ENCODE measurements at regions not wholly inside any gene's neighbourhood (a gene's known extent, or its start where the extent isn't known, plus 50 kb on each side); places are given as distances from the start of the nearest gene placed in this dataset.
A peak's percentile ranks its signal among the peaks of the same experiment; 100 is the strongest.
"Not testable (repeated sequence)": the region's sequence is repeated elsewhere in the genome, so short reads cannot be mapped to it uniquely, and the experiment has no call there.

- intact Hi-C loops (cut with DNase I) = not testable (repeated sequence)
Observed at GRCh38 chr1:120465900-120466299, 51.1 kb downstream of the NBPF8 start.

GRCh38 chr1:120477663-120478062 is 62.8 kb downstream of the NBPF8 start:
- DNase-seq; ATAC-seq; intact Hi-C loops (cut with DNase I): not testable (repeated sequence)

More at GRCh38 chr1:120465900-120466299, 51.1 kb downstream of the NBPF8 start:
- not testable (repeated sequence) for ATAC-seq, DNase-seq

GRCh38 chr1:120478400-120478799 is 63.6 kb downstream of the NBPF8 start:
- DNase-seq; intact Hi-C loops (cut with DNase I); ATAC-seq: not testable (repeated sequence)

GRCh38 chr1:120487542-120487941 is 72.7 kb downstream of the NBPF8 start:
- ATAC-seq; intact Hi-C loops (cut with DNase I); DNase-seq: not testable (repeated sequence)

- ATAC-seq; DNase-seq; intact Hi-C loops (cut with DNase I): not testable (repeated sequence)
Observed at GRCh38 chr1:120489217-120489616, 74.4 kb downstream of the NBPF8 start.

GRCh38 chr1:120497145-120497544 is 82.3 kb downstream of the NBPF8 start:
- DNase-seq; intact Hi-C loops (cut with DNase I); ATAC-seq: not testable (repeated sequence)

GRCh38 chr1:120503284-120503683 is 88.4 kb downstream of the NBPF8 start:
- DNase-seq; ATAC-seq; intact Hi-C loops (cut with DNase I): not testable (repeated sequence)

- peak in 1 of 2 donors; percentile 26 for ATAC-seq
- intact Hi-C loops (cut with DNase I); DNase-seq: not testable (repeated sequence)
Observed at GRCh38 chr1:120506352-120506751, 91.5 kb downstream of the NBPF8 start.

GRCh38 chr1:120508351-120508750 is 93.5 kb downstream of the NBPF8 start:
- ATAC-seq; intact Hi-C loops (cut with DNase I); DNase-seq: not testable (repeated sequence)

GRCh38 chr1:120509258-120509657 is 94.4 kb downstream of the NBPF8 start:
- intact Hi-C loops (cut with DNase I); DNase-seq; ATAC-seq: not testable (repeated sequence)

- intact Hi-C loops (cut with DNase I); ATAC-seq; DNase-seq: not testable (repeated sequence)
Observed at GRCh38 chr1:120513099-120513498, 98.3 kb downstream of the NBPF8 start.

- ATAC-seq; DNase-seq; intact Hi-C loops (cut with DNase I): not testable (repeated sequence)
Observed at GRCh38 chr1:120513531-120513930, 98.7 kb downstream of the NBPF8 start.

GRCh38 chr1:120519196-120519595 is 104.4 kb downstream of the NBPF8 start:
- DNase-seq; ATAC-seq; intact Hi-C loops (cut with DNase I): not testable (repeated sequence)

GRCh38 chr1:120524416-120524815 is 109.6 kb downstream of the NBPF8 start:
- ATAC-seq = peak; percentile 65 to 68
- intact Hi-C loops (cut with DNase I); DNase-seq: not testable (repeated sequence)

- not testable (repeated sequence) for DNase-seq, ATAC-seq
Observed at GRCh38 chr1:120525386-120525785, 110.6 kb downstream of the NBPF8 start.

GRCh38 chr1:120529475-120530089 is 114.7 kb downstream of the NBPF8 start:
- intact Hi-C loops (cut with DNase I) = not testable (repeated sequence)
- ATAC-seq (peak in 1 of 2 donors; percentile 62), DNase-seq (peak; percentile 20)

More at GRCh38 chr1:120525386-120525785, 110.6 kb downstream of the NBPF8 start:
- intact Hi-C loops (cut with DNase I) = not testable (repeated sequence)

GRCh38 chr1:120531455-120531854 is 116.6 kb downstream of the NBPF8 start:
- intact Hi-C loops (cut with DNase I); ATAC-seq; DNase-seq: not testable (repeated sequence)

- ATAC-seq; intact Hi-C loops (cut with DNase I); DNase-seq: not testable (repeated sequence)
Observed at GRCh38 chr1:120534361-120535047, 119.7 kb downstream of the NBPF8 start.

- ATAC-seq; DNase-seq; intact Hi-C loops (cut with DNase I): not testable (repeated sequence)
Observed at GRCh38 chr1:120535052-120535451, 120.2 kb downstream of the NBPF8 start.

- intact Hi-C loops (cut with DNase I); DNase-seq; ATAC-seq: not testable (repeated sequence)
Observed at GRCh38 chr1:120541394-120541793, 126.6 kb downstream of the NBPF8 start.
